HG02885 (cell line): ENCODE measurements at regions not wholly inside any gene's neighbourhood (a gene's known extent, or its start where the extent isn't known, plus 50 kb on each side); places are given as distances from the start of the nearest gene placed in this dataset.

Source experiments
- ATAC-seq: cut with Tn5 transposase; IDR thresholded peaks from one replicate; pipeline ENCODE4 v1.9.1; 2021; ENCODE audit warnings: mild to moderate bottlenecking; ENCODE audit not compliant: unreplicated experiment, poor library complexity

DNA sequence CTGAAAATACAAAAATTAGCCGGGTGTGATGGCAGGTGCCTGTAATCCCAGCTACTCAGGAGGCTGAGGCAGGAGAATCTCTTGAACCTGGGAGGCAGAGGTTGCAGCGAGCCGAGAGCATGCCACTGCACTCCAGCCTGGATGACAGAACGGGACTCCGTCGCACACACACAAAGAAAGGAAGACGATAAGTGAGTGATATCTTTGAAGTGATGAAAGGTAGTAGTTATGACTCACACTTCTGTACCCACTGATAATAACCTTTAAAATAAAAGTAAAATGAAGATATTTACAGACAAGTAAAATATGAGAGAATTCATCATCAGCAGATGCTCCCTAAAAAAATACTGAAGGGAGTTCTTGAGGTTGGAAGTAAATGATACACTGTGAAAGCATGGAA, 171.3 kb upstream of the CRY1 start:
- no peak for ATAC-seq

DNA sequence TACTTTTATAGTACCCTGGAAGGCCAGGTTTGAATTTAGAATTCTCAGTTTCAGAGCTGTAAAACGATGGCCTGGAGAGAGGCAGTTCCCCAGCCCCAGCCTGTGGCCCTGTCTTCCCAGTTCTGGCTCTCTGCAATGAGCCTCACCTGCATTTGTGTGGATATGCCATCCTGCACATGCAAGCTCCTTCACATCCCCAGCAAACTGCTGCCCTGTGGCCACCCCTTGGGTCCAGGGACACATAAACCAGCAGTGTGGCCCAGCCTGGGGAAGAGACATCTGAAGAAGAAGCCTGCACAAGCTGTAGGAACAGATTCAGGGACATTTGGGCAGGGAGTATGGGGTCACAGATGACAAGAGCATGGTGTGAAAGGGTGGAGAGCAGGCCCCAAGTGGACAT, 174.3 kb upstream of the CRY1 start:
- ATAC-seq, result no peak

DNA sequence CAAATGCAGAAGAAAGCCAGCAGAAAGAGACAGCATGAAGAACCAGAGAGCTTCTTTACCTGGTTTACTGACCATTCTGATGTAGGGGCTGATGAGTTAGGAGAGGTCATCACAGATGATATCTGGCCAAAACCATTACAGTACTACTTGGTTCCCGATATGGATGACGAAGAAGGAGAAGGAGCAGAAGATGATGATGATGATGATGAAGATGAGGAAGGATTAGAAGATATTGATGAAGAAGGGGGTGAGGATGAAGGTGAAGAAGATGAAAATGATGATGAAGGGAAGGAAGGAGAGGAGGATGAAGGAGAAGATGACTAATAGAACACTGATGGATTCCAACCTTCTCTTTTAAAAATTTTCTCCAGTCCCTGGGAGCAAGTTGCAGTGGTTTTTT, 178.2 kb upstream of the CRY1 start:
- no peak for ATAC-seq

DNA sequence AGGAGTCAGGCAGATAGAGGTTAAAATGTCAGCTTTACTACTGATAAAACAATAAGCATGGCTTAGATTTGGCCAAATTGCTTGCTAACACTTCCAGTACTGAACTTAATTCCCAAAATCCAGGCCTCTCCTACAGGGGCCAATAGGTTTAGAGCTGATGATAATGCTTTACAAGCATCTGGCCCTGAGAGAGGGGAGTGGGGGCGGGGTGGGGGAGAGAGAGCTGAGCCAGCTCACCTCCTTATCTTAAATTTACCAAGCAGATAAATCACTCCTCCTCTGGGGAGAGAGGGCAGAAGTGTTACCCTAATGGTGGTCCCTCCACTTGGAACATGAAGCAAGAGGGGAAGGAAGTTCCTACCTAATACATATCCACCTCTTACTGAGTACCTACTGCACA, 182.2 kb upstream of the CRY1 start:
- ATAC-seq, result no peak

DNA sequence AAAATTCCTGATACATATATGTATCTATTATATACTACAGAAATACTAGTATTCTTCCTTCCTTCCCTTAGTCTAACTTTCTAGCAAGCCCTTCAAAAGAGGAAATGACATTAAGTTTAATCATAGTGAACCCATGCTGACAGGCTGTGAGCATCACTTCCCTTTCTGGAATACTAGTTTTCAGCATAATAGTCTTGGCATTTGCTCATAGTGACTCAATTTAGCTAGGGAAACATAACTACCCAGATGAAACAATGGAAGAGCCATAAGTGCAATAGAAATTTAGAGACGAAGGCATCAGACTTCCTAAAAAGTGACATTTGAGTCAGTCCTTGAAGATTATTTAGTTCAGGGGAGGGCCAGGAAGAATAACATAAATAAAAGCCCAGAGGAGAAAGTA, 184.5 kb upstream of the CRY1 start:
- no peak for ATAC-seq

DNA sequence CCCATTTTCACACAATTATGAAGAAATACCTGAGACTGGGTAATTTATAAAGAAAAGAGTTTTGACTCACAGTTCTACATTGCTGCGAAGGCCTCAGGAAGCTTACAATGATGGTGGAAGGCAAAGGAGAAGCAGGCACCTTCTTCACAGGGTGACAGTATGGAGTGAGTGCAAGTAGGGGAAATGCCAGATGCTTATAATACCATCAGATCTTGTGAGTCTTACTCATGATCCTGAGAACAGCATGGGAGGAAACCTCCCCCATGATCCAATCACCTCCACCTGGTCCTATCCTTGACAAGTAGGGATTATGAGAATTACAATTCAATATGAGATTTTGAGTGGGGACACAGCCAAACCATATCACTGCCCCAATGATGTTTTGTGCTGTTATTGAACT, 189.3 kb upstream of the CRY1 start:
- ATAC-seq, result no peak

DNA sequence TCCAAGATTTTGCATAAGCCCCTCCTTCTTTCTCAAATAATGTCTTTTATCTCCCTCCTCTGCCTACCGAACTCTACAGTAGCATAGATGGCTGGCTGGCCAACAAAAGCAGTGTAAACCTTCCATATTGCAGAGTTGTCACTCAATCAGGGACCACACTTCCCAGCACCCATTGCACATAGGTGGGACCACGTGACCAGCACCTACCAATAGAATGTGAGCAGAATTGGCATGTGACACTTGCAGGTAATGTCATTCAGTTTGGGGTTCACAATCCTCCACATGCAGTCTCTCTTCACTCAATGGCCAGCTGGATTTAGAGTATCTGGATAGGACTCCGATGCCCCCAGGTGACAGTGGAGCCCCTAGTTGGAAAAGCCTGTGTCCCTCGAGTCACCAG, 190.3 kb upstream of the CRY1 start:
- ATAC-seq, result no peak

DNA sequence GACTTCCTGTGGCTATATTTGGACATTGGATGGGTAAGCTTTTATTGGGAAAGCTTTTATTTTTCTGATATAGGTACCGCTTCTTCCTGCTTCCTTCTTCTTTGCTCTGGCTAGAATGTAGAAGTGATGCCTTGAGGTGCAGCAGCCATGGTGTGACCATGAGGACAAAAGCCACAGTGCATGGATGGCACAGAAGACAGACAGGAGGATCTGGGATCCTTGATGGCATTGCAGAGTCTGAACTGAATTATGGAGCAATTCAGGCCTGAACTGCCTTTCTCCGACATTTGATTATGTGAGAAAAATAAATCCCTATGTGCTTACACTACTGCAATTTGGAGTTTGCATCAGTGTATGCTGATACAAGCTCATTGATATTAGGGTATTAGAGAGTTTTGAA, 191.3 kb upstream of the CRY1 start:
- no peak for ATAC-seq

DNA sequence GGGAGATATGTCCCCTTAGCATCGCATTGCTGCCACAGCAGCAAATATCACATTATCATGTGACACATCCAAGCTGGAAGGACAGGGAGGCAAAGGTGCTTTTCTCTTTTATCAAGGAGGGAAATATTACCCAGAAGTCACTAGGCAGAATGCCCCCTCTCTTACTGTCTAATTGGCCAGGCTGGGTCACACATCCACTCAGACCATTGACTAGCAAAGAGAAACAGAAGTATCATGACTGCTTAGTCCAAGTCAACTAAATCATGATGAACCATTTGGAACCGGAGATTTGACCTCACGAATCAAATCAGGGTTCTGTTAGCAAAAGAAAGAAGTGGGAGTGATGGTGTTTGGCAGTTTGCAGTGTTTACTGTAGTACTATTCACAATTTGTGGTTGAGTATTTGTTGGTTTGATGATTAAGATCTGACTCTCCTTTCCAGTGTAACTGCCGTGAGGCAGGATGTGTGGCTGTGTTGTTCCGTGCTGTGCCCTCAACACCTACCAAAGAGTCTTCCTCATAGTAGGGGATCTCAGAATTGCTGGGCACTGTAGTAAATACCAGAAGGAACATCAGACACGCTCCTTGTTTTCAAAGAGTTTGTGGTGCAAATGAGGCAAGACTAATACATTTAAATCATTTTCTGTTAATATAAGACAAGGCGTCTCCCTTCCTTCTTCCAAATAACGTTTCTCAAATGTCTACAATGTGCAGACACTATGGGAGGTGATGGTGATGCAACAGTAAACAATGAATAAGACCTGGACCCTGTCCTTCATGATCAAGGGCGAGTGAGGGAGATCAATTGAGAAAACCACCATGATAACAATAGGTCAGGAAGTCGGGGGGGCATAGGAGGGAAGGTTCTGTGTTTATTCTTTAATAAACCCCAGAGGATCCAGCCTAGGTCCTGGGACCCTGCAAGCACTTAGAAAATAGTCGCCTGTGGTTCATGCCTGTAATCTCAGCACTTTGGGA, 194.4 kb upstream of the CRY1 start:
- no peak for ATAC-seq

DNA sequence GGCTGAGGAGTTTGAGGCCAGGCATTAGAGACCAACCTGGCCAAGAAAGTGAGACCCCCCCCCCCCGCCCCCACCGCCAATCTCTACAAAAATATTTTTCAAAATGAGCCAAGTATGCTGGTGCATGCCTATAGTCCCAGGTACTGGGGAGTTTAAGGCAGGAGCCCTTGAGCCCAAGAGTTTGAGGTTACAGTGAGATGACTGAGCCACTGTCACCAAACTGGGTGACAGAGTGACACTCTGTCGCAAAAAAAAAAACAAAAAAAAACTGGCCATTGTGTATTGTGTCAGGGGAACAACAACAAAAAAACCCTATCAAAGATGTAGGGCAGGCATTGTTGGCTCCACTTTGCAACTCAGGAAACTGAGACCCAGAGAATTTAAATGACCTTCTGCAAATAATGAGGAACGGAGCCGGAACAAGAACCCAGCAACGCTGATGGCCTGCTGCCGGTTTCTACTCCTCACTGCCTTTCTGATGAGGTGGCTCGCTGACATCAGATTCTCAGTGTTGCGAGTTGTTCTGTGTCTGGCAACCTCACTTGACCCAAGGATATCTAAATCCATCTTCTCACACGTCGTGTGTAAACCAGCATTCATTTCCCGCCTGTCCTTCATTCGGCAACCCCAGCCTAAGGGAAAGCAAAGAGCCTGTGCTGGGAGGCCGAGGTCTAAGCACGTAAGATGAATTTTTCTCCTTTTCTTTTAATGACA, 195.2 kb upstream of the CRY1 start:
- ATAC-seq, result no peak

DNA sequence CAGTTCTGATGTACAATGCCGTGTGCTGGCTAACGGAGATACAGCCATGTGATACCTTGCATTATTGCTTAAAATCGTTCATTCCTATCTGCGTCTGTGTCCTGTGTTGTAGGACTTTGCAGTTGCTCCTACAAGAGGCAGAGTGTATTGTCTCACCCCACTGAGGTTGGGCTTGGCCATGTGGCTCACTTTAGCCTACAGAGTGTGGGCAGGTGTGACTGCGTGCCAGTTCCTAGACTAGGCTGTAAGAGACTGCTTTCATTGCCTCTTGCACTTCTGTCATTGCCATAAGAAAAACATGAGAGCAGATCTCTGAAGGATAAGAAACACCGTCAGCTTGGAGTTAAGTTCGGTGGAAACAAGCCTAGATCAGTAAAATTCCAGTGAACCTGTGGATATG, 197.7 kb upstream of the CRY1 start:
- no peak for ATAC-seq

DNA sequence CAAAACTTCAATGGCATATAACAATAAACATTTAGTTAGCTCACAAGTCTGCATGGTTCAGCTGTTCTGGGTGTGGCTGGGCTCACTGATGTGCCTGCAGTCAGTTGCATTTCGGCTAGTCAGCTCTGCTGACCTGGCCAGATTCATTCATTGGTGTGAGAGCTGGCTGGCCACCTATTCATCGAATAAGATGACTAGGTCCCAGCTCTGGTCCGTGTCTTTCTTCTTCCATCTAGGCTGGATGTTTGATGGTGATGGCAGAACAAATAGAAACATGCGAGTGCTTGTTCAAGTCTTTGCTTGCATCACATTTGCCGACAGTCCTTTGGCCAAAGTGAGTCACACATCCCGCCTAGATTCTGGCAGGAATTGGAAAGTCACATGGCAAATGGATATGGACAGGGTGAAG, 203.3 kb upstream of the CRY1 start:
- no peak for ATAC-seq

DNA sequence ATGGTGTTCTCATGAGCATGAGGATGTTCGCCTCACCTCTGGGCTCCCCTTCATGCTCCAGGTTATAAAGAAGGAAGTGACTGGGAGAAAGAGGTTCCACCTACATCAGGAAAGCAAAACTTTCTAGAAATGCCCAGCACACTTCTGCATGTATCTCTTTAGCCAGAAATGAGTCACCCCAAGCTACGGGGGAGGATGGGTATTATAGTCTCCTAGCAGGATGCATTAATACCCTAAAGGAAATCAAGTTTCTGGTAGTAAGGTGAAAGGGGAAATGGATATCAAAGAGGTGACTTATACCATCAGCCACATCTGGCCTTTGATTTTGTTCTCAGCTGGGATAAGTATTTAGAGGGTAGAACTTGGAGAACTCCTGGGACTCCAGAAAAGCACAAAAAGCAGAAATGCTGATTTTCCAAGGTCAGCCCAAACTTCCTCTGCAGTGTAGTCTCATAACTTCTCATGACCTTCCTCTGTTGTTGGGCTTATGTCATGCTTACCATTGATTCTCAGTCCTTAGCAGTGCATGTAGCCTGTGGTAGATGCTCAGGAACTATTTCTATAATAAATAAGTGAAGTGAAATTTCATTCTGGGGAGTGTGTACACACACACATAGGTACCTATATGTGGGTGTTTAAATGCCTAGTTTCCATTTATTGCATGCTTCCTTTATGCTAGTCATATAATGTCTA, 209.4 kb upstream of the CRY1 start:
- no peak for ATAC-seq

DNA sequence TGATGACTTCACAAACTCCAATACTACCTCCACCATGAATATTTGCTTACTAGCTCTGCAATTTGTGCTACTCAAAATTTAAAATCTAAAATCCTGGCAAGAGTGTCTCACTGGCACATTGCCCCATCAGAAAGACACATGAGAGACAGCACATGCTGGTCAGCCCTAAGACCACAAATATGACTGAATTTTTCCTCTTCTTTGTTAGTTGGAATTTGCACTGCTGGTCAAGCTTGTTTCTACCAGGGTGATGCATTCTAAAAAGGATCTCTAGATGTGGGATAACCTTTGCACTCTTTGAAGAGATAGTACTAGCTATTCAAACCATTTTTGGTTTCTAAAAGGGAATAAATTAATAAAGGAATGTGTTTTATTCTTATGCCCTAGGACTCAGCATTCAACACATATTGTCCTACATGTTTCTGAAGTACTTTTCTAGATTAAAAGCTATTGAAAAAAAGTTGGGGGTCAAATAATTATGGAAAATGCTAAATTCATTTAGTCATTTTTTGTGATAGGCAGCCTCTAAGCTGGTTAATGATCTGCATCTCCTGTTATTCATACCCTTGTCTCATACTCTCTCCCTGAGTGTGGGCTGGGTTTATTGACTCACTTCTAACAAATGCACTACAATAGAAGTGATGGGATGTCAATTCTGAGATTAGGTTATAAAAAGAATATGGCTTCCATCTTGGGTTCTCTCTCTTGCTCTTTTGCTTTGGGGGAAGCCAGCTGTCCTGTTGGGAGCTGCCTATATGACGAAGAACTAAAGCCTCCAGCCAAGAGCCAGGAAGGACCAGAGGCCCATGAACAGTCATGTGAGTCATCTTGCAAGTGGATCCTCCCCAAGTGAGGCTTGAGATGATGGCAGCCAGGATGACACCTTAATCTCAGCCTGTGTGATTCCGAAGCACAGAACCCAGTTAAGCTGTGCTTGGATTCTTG, 211.5 kb upstream of the CRY1 start:
- no peak for ATAC-seq

DNA sequence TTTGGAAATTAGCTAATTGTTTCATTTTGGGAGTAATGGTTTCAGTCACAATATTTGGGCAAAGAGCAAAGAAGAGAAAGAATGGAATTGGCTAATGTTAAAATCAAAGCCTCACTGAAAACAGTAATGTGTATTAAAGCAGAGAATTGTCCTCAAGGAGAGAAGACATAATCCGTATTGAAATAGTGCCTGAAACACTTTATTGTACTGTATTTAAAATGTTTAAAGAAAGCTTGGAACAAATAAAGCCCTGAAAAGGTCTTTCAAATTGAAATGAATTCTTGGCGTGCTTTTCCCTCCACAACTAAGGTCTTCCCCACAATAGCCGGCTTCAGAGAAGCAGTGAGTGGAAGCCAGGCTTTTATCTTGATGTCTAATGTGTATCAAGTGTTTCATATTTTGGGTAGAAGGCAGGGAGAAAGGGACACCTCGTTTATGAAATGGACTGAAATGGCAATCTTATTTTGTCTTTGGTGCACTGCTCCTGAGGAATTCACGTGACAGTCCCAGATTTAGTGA, 212.9 kb upstream of the CRY1 start:
- ATAC-seq, result no peak

DNA sequence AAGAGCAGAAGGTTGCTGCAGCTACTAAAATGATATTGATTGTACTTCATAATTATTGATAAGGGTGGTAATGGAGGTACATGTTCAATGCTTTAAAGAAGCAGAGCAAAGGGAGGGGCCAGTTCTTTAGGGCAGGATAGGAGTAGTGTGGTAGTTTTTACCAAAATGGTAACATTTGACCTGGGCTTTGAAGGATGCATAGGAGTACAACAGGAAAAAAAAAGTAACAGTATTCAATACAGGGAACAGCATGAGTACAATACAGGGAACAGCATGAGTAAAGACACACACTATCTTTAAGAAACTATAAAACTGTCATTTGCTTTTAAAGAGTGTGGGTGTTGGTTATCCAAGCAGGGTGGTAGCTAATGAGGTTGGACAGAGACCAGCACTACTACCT, 215.0 kb upstream of the CRY1 start:
- ATAC-seq, result no peak

DNA sequence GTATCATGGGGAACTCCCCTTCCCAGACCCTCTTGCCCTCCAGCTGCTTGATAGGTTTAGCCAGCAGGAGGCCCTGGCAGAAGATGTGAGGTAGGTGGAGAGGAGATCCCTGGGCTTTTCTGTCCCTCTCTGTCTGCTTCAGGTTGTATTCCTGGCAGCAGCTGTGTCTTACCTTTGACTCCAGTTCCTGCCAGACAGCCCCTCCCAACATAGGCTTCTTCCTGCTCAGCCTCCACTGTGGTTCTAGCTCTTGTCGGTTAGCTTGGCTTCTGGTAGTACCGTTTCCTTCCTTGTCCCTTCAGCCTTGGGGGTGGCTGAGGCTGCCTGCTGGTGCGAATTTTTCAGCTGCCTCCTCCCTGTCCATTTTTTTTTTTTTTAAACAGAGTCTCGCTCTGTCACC, 215.7 kb upstream of the CRY1 start:
- ATAC-seq, result no peak

DNA sequence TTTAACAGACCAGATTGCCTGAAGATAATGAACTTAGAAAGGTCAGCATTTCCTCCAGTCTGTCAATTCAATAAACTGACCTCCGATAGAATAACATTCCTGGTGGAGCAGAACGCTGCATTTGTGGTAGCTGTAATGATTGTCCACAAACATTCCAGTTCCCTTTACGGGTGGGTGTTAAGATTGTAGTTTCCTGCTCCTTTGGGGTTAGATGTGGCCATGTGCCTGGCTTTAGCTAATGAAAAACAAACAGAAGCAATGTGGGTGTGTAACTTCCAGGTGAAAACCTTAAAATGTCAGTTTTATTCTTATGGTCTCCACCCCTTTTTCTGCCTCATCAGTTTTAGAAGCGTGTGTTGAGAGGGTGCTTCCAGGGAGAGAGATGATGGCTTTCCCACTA, 217.3 kb upstream of the CRY1 start:
- no peak for ATAC-seq

DNA sequence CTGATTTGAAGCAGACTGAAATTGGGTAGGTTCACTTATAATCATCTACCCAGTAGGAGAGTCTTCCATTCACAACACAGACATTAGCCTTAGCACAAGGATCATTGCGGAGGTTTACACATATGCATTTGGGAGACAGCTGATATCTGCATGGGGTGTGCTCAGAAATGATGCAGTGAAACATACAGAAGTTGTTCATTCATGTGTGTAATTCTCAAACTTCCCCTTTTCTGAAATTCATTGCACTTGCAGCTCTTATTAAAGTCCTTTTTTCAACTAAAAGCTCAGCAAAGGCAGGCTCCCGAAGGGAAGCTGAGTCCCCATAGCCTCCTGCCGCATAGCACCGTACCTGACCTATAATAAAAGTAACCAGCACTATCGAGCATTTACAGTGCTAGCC, 218.3 kb upstream of the CRY1 start:
- ATAC-seq, result no peak
